C4-2B (cell line): ENCODE measurements at regions not wholly inside any gene's neighbourhood (a gene's known extent, or its start where the extent isn't known, plus 50 kb on each side); places are given as distances from the start of the nearest gene placed in this dataset.
"Not testable (repeated sequence)": the region's sequence is repeated elsewhere in the genome, so short reads cannot be mapped to it uniquely, and the experiment has no call there.

Experiments used
- H3K27ac ChIP-seq: fragments of 450-650 bp; 2 replicates; pipeline ENCODE4 v1.5.1; 2017
- CTCF ChIP-seq: fragments of 450-650 bp; conservative IDR thresholded peaks from 2 replicates; pipeline ENCODE4 v1.5.1; 2017; ENCODE audit warnings: mild to moderate bottlenecking
- ZFX ChIP-seq: fragments of 450-650 bp; IDR thresholded peaks from 2 replicates; pipeline ENCODE4 v1.6.1; 2017

- H3K27ac ChIP-seq = no peak overlapping the region
- TF ChIP-seq CTCF (no peak), ZFX (no peak)
Observed at GRCh38 chr2:16974688-16975087, 309.1 kb upstream of the CYRIA start.

GRCh38 chr2:16973586-16974286, 308.1 kb upstream of the CYRIA start:
- no peak overlapping the region for H3K27ac ChIP-seq
- TF ChIP-seq CTCF = no peak
- no peak for TF ChIP-seq ZFX

- no peak for TF ChIP-seq ZFX
- no peak for TF ChIP-seq CTCF
- no peak overlapping the region for H3K27ac ChIP-seq
Observed at GRCh38 chr2:16972276-16972675, 306.6 kb upstream of the CYRIA start.

GRCh38 chr2:16971722-16972234, 306.1 kb upstream of the CYRIA start:
- H3K27ac ChIP-seq = no peak overlapping the region
- TF ChIP-seq ZFX (no peak), CTCF (no peak)

- H3K27ac ChIP-seq = not testable (repeated sequence)
Observed at GRCh38 chr2:16970948-16971347, 305.3 kb upstream of the CYRIA start.

- H3K27ac ChIP-seq = no peak overlapping the region
- TF ChIP-seq ZFX (no peak), CTCF (no peak)
Observed at GRCh38 chr2:16962505-16962904, 296.9 kb upstream of the CYRIA start.

GRCh38 chr2:16960579-16960978, 294.9 kb upstream of the CYRIA start:
- TF ChIP-seq CTCF = no peak
- TF ChIP-seq ZFX = no peak
- no peak overlapping the region for H3K27ac ChIP-seq

GRCh38 chr2:16958266-16958665, 292.6 kb upstream of the CYRIA start:
- TF ChIP-seq ZFX = no peak
- no peak for TF ChIP-seq CTCF
- no peak overlapping the region for H3K27ac ChIP-seq
